Pancreas (tissue), 10 donors: ENCODE measurements at regions not wholly inside any gene's neighbourhood (a gene's known extent, or its start where the extent isn't known, plus 50 kb on each side); places are given as distances from the start of the nearest gene placed in this dataset.
"Not testable (repeated sequence)": the region's sequence is repeated elsewhere in the genome, so short reads cannot be mapped to it uniquely, and the experiment has no call there.

Experiments used
- ATAC-seq, 4 donors: fragments of 200-7000 bp; cut with Tn5 transposase; one replicate each; pipeline versions ENCODE4 v1.8.0 to v1.9.1; 2020; ENCODE audit warnings: mild to moderate bottlenecking in 4 of 4, moderate library complexity in 4 of 4
- DNase-seq, 6 donors: peaks; one replicate each; pipeline ENCODE4 v3.0.0-alpha.2; 2020
- FAIRE-seq: peaks from 2 replicates; lab custom pipeline; 2012; peaks lifted over from hg19 to GRCh38; lab: Jason Lieb, UNC
- H3K27ac ChIP-seq, 4 donors: fragments of 200-600 bp; sonication (generic); 1 replicate in 3 of 4; 2 replicates in 1 of 4; pipeline versions ENCODE4 v1.5.0 to v1.8.0; 2020
- H3K27me3 ChIP-seq, 4 donors: fragments of 200-600 bp; one replicate each; pipeline ENCODE4 v1.8.0; 2021
- H3K36me3 ChIP-seq, 3 donors: fragments of 200-600 bp; sonication (generic) in 1 of 3; one replicate each; pipeline versions ENCODE4 v1.5.0 to v1.8.0; 2020 to 2021
- H3K4me1 ChIP-seq, 3 donors: fragments of 200-600 bp; one replicate each; pipeline ENCODE4 v1.8.0; 2021
- H3K4me3 ChIP-seq, 4 donors: fragments of 200-600 bp; sonication (generic) in 2 of 4; one replicate each; pipeline versions ENCODE4 v1.5.0 to v1.8.0; 2020 to 2021
- H3K9me3 ChIP-seq, 4 donors: fragments of 200-600 bp; one replicate each; pipeline ENCODE4 v1.8.0; 2021
- CTCF ChIP-seq, 4 donors: fragments of 200-600 bp; sonication (generic) in 3 of 4; IDR thresholded peaks; one replicate each; pipeline versions ENCODE4 v1.5.0 to v1.8.0; 2021; ENCODE audit warnings: antibody characterized with exemption in 4 of 4
- WGBS, 2 donors: extraction: QIAGEN DNeasy Blood & Tissue Kit; methylation state at CpG; one replicate each; pipeline ENCODE4 v1.1.7; 2013; 5-methylcytosine and 5-hydroxymethylcytosine counted together
- intact Hi-C, 3 donors: fragments of 100-400 bp; cut with DNase I; formaldehyde crosslinking; loops; one replicate each; pipeline versions ENCODE4 v1.11.1 to v1.14.2; 2022
- donor health status: healthy with polysubstance abuse.
- donor health status: DM: no; HTN: no; CAD: no; lungs with moderate emphysema.
- donor health status: DM: no; HTN: no; CAD: no.
- donor health status: control.
- donor health status: control.
- donor health status: Bipolar disorder and iron deficiency.
- donor health status: DM: yes; HTN: yes; CAD: no.
- donor health status: DM: no; HTN: no; CAD: no.
- donor health status: DM: no; HTN: no; CAD: no.
- donor health status: DM: yes; HTN: yes; CAD: no.

- no peak for DNase-seq
- Histone ChIP-seq H3K9me3 (no peaks in the 10 kb centered on the region), H3K27ac (no peak overlapping the region), H3K27me3 (no peaks in the 10 kb centered on the region), H3K36me3 (no peaks in the 10 kb centered on the region), H3K4me3 (no peak overlapping the region), H3K4me1 (no peaks in the 10 kb centered on the region)
- no peak for ATAC-seq
- no peak for FAIRE-seq
- 97 to 98% methylated on average over 3 of the region's 3 CpGs for WGBS, 2 donors
- TF ChIP-seq CTCF (IDR thresholded peaks at IDR 0.05) = no peak
- intact Hi-C loops = no loop called here
Measured at GRCh38 chr2:228522977-228523376, 341.5 kb upstream of the SPHKAP start.

- DNase-seq (no peak), FAIRE-seq (no peak), ATAC-seq (no peak)
- Histone ChIP-seq H3K4me3 (no peak overlapping the region), H3K27me3 (no peaks in the 10 kb centered on the region), H3K4me1 (no peaks in the 10 kb centered on the region), H3K9me3 (no peaks in the 10 kb centered on the region), H3K27ac (no peak overlapping the region), H3K36me3 (no peaks in the 10 kb centered on the region)
- intact Hi-C loops = no loop called here
- TF ChIP-seq CTCF (IDR thresholded peaks at IDR 0.05) = no peak
- WGBS, 2 donors = 51 to 61% methylated on average over 2 of the region's 2 CpGs
Measured at GRCh38 chr2:228522276-228522675, 340.8 kb upstream of the SPHKAP start.

GRCh38 chr2:228519561-228519960 is 338.1 kb upstream of the SPHKAP start:
- Histone ChIP-seq H3K9me3 (no peaks in the 10 kb centered on the region), H3K36me3 (no peaks in the 10 kb centered on the region), H3K27ac (no peak overlapping the region), H3K27me3 (no peaks in the 10 kb centered on the region), H3K4me3 (no peak overlapping the region), H3K4me1 (no peaks in the 10 kb centered on the region)
- intact Hi-C loops = no loop called here
- ATAC-seq (no peak), FAIRE-seq (no peak), DNase-seq (no peak)
- TF ChIP-seq CTCF (IDR thresholded peaks at IDR 0.05) = no peak

- intact Hi-C loops = no loop called here
- Histone ChIP-seq H3K4me1 (no peaks in the 10 kb centered on the region), H3K9me3 (no peaks in the 10 kb centered on the region), H3K27me3 (no peaks in the 10 kb centered on the region), H3K36me3 (no peaks in the 10 kb centered on the region), H3K4me3 (no peak overlapping the region), H3K27ac (no peak overlapping the region)
- no peak for ATAC-seq
- WGBS, 2 donors = 53 to 56% methylated on average over 1 of the region's 1 CpG
- no peak for FAIRE-seq
- no peak for TF ChIP-seq CTCF (IDR thresholded peaks at IDR 0.05)
- DNase-seq = no peak
Measured at GRCh38 chr2:228516019-228516418, 334.5 kb upstream of the SPHKAP start.

- H3K9me3 ChIP-seq, DNase-seq, H3K4me1 ChIP-seq, FAIRE-seq, H3K27ac ChIP-seq, H3K36me3 ChIP-seq, intact Hi-C loops, H3K4me3 ChIP-seq, ATAC-seq, H3K27me3 ChIP-seq: not testable (repeated sequence)
- 86 to 95% methylated on average over 4 of the region's 4 CpGs for WGBS, 2 donors
Measured at GRCh38 chr2:228513480-228513879, 332.0 kb upstream of the SPHKAP start.

- TF ChIP-seq CTCF (IDR thresholded peaks at IDR 0.05) = no peak
- Histone ChIP-seq H3K27me3 (no peaks in the 10 kb centered on the region), H3K4me3 (no peak overlapping the region), H3K4me1 (no peaks in the 10 kb centered on the region), H3K27ac (no peak overlapping the region), H3K36me3 (no peaks in the 10 kb centered on the region), H3K9me3 (no peaks in the 10 kb centered on the region)
- intact Hi-C loops = no loop called here
- no peak for DNase-seq
- no peak for FAIRE-seq
- WGBS, 2 donors = 43 to 53% methylated on average over 2 of the region's 2 CpGs
- no peak for ATAC-seq
Measured at GRCh38 chr2:228509021-228509420, 327.5 kb upstream of the SPHKAP start.
